ENCODE measurements at regions not wholly inside any gene's neighbourhood (a gene's known extent, or its start where the extent isn't known, plus 50 kb on each side); places are given as distances from the start of the nearest gene placed in this dataset.

GRCh38 chr4:85081196-85081595 lies 114.7 kb upstream of the WDFY3 start:
- TF ChIP-seq EZH2phosphoT487 (IDR thresholded peaks at IDR 0.05; ENCODE audit: low read length) = no peak
- TF ChIP-seq, protein P1, sequence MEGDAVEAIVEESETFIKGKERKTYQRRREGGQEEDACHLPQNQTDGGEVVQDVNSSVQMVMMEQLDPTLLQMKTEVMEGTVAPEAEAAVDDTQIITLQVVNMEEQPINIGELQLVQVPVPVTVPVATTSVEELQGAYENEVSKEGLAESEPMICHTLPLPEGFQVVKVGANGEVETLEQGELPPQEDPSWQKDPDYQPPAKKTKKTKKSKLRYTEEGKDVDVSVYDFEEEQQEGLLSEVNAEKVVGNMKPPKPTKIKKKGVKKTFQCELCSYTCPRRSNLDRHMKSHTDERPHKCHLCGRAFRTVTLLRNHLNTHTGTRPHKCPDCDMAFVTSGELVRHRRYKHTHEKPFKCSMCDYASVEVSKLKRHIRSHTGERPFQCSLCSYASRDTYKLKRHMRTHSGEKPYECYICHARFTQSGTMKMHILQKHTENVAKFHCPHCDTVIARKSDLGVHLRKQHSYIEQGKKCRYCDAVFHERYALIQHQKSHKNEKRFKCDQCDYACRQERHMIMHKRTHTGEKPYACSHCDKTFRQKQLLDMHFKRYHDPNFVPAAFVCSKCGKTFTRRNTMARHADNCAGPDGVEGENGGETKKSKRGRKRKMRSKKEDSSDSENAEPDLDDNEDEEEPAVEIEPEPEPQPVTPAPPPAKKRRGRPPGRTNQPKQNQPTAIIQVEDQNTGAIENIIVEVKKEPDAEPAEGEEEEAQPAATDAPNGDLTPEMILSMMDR (IDR thresholded peaks at IDR 0.05; ENCODE audit: low read length) = no peak
